ENCODE measurements at regions not wholly inside any gene's neighbourhood (a gene's known extent, or its start where the extent isn't known, plus 50 kb on each side); places are given as distances from the start of the nearest gene placed in this dataset.

GRCh38 chr1:104991702-104992101, 1242.0 kb downstream of the AMY1C start:
- TF ChIP-seq ATF2 (IDR thresholded peaks at IDR 0.05; ENCODE audit: low read length): no peak
- no peak for TF ChIP-seq CTCF (IDR thresholded peaks at IDR 0.05 in 2 of 3, conservative IDR thresholded peaks at IDR 0.05 in 1 of 3; ENCODE audit: control insufficient read depth in 2 of 3, extremely low read depth in 1 of 3, insufficient read depth in 1 of 3, low read depth in 3 of 3, low read length in 3 of 3)
- no peak for TF ChIP-seq IRF3 (IDR thresholded peaks at IDR 0.05)
- no peak for TF ChIP-seq POLR2A (IDR thresholded peaks at IDR 0.05; ENCODE audit: low read depth, low read length)
- TF ChIP-seq EED (IDR thresholded peaks at IDR 0.05; ENCODE audit: low read depth): no peak
- TF ChIP-seq FOXM1 (IDR thresholded peaks at IDR 0.05; ENCODE audit: low read depth, low read length): no peak
- no peak for TF ChIP-seq RAD21 (IDR thresholded peaks at IDR 0.05; ENCODE audit: insufficient read depth, low read depth, low read length)
- no peak for TF ChIP-seq RAD51 (IDR thresholded peaks at IDR 0.05)

Measured in GM12878 (cell line).